AG04450 (cell line): ENCODE measurements at regions not wholly inside any gene's neighbourhood (a gene's known extent, or its start where the extent isn't known, plus 50 kb on each side); places are given as distances from the start of the nearest gene placed in this dataset.

Experiments used
- CTCF ChIA-PET: fragments of 300-600, 350-600 bp; formaldehyde crosslinking; extraction: SDS; loops from one replicate; lab custom pipeline; 2022; ENCODE audit warnings: antibody characterized with exemption, inconsistent platforms; lab: Charles Lee
- POLR2A ChIA-PET: fragments of 350-600 bp; formaldehyde crosslinking; extraction: SDS; loops from one replicate; lab custom pipeline; 2021; ENCODE audit warnings: antibody characterized with exemption, inconsistent platforms; lab: Yijun Ruan, JAX
- DNase-seq: peaks from one replicate; pipeline ENCODE4 v3.0.0-alpha.2; 2011; ENCODE audit warnings: low read depth, low spot score
- H3K27ac ChIP-seq: one replicate; pipeline ENCODE4 v1.5.1; 2012; ENCODE audit warnings: low read depth, low read length, control low read depth
- H3K27me3 ChIP-seq: one replicate; pipeline ENCODE4 v1.6.0; 2012; ENCODE audit warnings: low read length; ENCODE audit not compliant: control insufficient read depth, insufficient read depth
- H3K4me3 ChIP-seq: 2 replicates; pipeline ENCODE4 v1.5.1; 2011; ENCODE audit warnings: mild to moderate bottlenecking, low read depth, low read length, control low read depth
- H3K9me3 ChIP-seq: 2 replicates; pipeline ENCODE4 v1.5.1; 2012; ENCODE audit warnings: low read length; ENCODE audit not compliant: control insufficient read depth, insufficient read depth
- TF ChIP-seq, protein P1 (sequence below): IDR thresholded peaks from 2 replicates; pipeline ENCODE4 v1.5.1; 2011; ENCODE audit warnings: low read depth, low read length, control low read depth, inconsistent platforms

GRCh38 chr9:28542928-28543327 is 969.6 kb upstream of the C9orf72 start:
- POLR2A ChIA-PET, result no interaction called here
- Histone ChIP-seq H3K27ac (no peak overlapping the region), H3K9me3 (peaks cover 2% of the 10 kb centered on the region; the same call in 1 of the 2 replicates), H3K4me3 (no peak overlapping the region), H3K27me3 (no peaks in the 10 kb centered on the region)
- CTCF ChIA-PET, result no interaction called here
- TF ChIP-seq, protein P1, sequence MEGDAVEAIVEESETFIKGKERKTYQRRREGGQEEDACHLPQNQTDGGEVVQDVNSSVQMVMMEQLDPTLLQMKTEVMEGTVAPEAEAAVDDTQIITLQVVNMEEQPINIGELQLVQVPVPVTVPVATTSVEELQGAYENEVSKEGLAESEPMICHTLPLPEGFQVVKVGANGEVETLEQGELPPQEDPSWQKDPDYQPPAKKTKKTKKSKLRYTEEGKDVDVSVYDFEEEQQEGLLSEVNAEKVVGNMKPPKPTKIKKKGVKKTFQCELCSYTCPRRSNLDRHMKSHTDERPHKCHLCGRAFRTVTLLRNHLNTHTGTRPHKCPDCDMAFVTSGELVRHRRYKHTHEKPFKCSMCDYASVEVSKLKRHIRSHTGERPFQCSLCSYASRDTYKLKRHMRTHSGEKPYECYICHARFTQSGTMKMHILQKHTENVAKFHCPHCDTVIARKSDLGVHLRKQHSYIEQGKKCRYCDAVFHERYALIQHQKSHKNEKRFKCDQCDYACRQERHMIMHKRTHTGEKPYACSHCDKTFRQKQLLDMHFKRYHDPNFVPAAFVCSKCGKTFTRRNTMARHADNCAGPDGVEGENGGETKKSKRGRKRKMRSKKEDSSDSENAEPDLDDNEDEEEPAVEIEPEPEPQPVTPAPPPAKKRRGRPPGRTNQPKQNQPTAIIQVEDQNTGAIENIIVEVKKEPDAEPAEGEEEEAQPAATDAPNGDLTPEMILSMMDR, result no peak
- no peak for DNase-seq

- TF ChIP-seq, protein P1, result no peak
- Histone ChIP-seq H3K9me3 (no peaks in the 10 kb centered on the region), H3K4me3 (no peak overlapping the region), H3K27me3 (no peaks in the 10 kb centered on the region), H3K27ac (no peak overlapping the region)
- no peak for DNase-seq
- CTCF ChIA-PET, result no interaction called here
- POLR2A ChIA-PET, result no interaction called here
These were observed 974.2 kb upstream of the C9orf72 start for GRCh38 chr9:28547527-28547926.

DNA sequence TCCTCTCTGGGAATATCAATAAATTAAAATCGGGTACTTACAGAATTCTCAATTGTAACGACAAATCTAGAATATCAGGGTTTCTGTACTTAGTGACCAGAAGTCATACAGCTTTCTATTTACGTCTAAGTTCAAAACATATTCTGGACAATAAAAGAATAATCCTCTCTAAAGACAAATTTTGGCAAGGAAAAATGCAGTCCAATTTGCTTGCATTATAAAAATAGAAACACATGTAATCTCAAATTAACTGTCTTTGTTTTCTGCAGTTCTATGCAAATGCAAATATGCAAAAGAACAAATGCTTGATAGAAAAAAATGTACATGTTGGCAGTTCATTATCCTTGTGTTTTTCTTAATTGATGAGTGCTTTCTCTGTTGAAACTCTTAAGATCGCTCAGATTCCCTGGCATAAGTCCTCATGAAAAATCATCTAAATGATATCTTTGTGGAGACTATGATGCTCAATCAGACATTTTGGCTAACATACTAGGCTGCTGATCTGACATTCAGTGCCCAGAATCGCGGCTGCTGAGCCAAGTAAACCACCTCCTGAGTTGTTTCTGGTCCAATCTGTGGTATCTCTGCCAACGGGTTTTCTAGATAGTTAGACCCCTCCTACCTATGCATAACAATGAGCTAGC is 990.1 kb upstream of the C9orf72 start:
- Histone ChIP-seq H3K4me3 (no peak overlapping the region), H3K27me3 (no peaks in the 10 kb centered on the region), H3K9me3 (peaks cover 5% of the 10 kb centered on the region; the same call in 1 of the 2 replicates), H3K27ac (no peak overlapping the region)
- ChIA-PET CTCF (no interaction called here), POLR2A (no interaction called here)
- TF ChIP-seq, protein P1, result no peak
- no peak for DNase-seq

DNA sequence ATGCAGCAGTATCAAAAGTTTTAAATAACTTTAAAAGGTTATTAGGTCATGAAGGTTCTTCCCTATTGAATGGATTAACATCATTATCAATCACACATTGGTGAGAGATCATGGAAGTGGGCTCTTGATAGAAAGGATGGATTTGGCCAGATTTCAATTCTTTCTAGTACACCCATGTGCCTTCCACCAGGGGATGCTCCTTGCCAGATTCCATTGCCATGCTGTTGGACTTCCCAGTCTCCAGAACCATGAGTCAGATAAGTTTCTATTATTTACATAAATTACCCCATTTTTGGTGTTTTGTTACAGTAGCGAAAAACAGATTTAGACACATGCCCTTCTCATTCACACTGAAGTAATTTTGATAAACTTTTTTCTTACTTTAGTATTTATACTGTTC is 1010.6 kb upstream of the C9orf72 start:
- Histone ChIP-seq H3K27me3 (no peaks in the 10 kb centered on the region), H3K27ac (no peak overlapping the region), H3K9me3 (peaks cover 11% of the 10 kb centered on the region; the same call in 1 of the 2 replicates), H3K4me3 (no peak overlapping the region)
- TF ChIP-seq, protein P1, result no peak
- CTCF ChIA-PET, result no interaction called here
- no peak for DNase-seq
- POLR2A ChIA-PET, result no interaction called here

DNA sequence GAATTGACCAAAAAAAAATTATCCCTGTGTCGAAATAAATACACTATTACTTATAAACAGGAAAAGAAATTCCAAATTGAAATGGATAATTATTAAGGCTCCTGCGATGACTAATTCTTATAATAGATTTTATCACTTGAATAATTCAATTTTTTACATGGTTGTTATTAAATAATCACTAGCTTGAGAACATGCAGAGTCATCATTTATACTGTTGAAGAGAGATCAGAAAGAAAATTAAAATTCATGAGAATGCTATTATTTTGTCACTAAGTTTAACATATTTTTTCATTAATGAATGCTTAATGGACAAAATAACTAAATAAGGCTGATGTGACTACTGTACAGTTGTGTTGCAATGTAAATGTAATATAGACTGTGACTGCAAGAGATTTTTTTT is 1011.3 kb upstream of the C9orf72 start:
- TF ChIP-seq, protein P1, result no peak
- Histone ChIP-seq H3K27ac (no peak overlapping the region), H3K4me3 (no peak overlapping the region), H3K9me3 (peaks cover 11% of the 10 kb centered on the region; the same call in 1 of the 2 replicates), H3K27me3 (no peaks in the 10 kb centered on the region)
- CTCF ChIA-PET, result no interaction called here
- POLR2A ChIA-PET, result no interaction called here
- DNase-seq, result no peak
